ENCODE measurements at regions not wholly inside any gene's neighbourhood (a gene's known extent, or its start where the extent isn't known, plus 50 kb on each side); places are given as distances from the start of the nearest gene placed in this dataset.

GRCh38 chr3:103693831-103694230 is 1259.0 kb downstream of the ZPLD1 start:
- no peaks in the 10 kb centered on the region for H3F3A ChIP-seq (ENCODE audit: insufficient read depth, low read length, poor library complexity, severe bottlenecking)
- TF ChIP-seq CTCF (IDR thresholded peaks at IDR 0.05; ENCODE audit: poor library complexity, severe bottlenecking) (no peak), RAD21 (conservative IDR thresholded peaks at IDR 0.05) (no peak), MXI1 (conservative IDR thresholded peaks at IDR 0.05; ENCODE audit: poor library complexity, severe bottlenecking) (no peak), TAF1 (IDR thresholded peaks at IDR 0.05; ENCODE audit: low read depth) (no peak), REST (IDR thresholded peaks at IDR 0.05; ENCODE audit: borderline replicate concordance) (no peak), SMC3 (conservative IDR thresholded peaks at IDR 0.05; ENCODE audit: poor library complexity) (no peak), POLR2AphosphoS5 (IDR thresholded peaks at IDR 0.05) (no peak), EZH2 (IDR thresholded peaks at IDR 0.05; ENCODE audit: borderline replicate concordance, insufficient read depth, low read length, poor library complexity, severe bottlenecking) (no peak)
- no peak overlapping the region for H3K27ac ChIP-seq (ENCODE audit: low read length)

GRCh38 chr3:103698646-103699045 is 1263.8 kb downstream of the ZPLD1 start:
- Histone ChIP-seq H3K4me3 (ENCODE audit: low read length) (no peak overlapping the region), H3F3A (ENCODE audit: insufficient read depth, low read length, poor library complexity, severe bottlenecking) (no peaks in the 10 kb centered on the region)

More at GRCh38 chr3:103693831-103694230, 1259.0 kb downstream of the ZPLD1 start:
- no peaks in the 10 kb centered on the region for H3K79me2 ChIP-seq (replicated peaks; ENCODE audit: insufficient read depth, low read length)
- H4K20me1 ChIP-seq (ENCODE audit: insufficient read depth) = no peaks in the 10 kb centered on the region
- no peak overlapping the region for H3K9ac ChIP-seq (ENCODE audit: low read length)
- H3K9me2 ChIP-seq (ENCODE audit: insufficient read depth, low read length) = no peaks in the 10 kb centered on the region
- no peaks in the 10 kb centered on the region for H3K27me3 ChIP-seq (ENCODE audit: insufficient read depth, low read depth, low read length)
- no peaks in the 10 kb centered on the region for H3K36me3 ChIP-seq (ENCODE audit: insufficient read depth, low read length)
- no peak overlapping the region for H3K4me3 ChIP-seq (ENCODE audit: low read length)
- H2AFZ ChIP-seq (ENCODE audit: low read depth, low read length) = no peak overlapping the region
- no peaks in the 10 kb centered on the region for H3K9me3 ChIP-seq (ENCODE audit: low read length)
- H3K4me2 ChIP-seq (ENCODE audit: low read length) = no peak overlapping the region

More at GRCh38 chr3:103698646-103699045, 1263.8 kb downstream of the ZPLD1 start:
- H3K79me2 ChIP-seq (replicated peaks; ENCODE audit: insufficient read depth, low read length) = no peaks in the 10 kb centered on the region
- no peaks in the 10 kb centered on the region for H4K20me1 ChIP-seq (ENCODE audit: insufficient read depth)
- H3K9me2 ChIP-seq (ENCODE audit: insufficient read depth, low read length) = no peaks in the 10 kb centered on the region
- no peak overlapping the region for H3K9ac ChIP-seq (ENCODE audit: low read length)
- no peaks in the 10 kb centered on the region for H3K36me3 ChIP-seq (ENCODE audit: insufficient read depth, low read length)
- H3K27ac ChIP-seq (ENCODE audit: low read length) = no peak overlapping the region
- no peaks in the 10 kb centered on the region for H3K9me3 ChIP-seq (ENCODE audit: low read length)
- no peak overlapping the region for H2AFZ ChIP-seq (ENCODE audit: low read depth, low read length)
- no peak overlapping the region for H3K4me2 ChIP-seq (ENCODE audit: low read length)
- no peaks in the 10 kb centered on the region for H3K27me3 ChIP-seq (ENCODE audit: insufficient read depth, low read depth, low read length)
- TF ChIP-seq POLR2AphosphoS5 (IDR thresholded peaks at IDR 0.05) (no peak), EP300 (conservative IDR thresholded peaks at IDR 0.05; ENCODE audit: poor library complexity, severe bottlenecking) (no peak), TAF1 (IDR thresholded peaks at IDR 0.05; ENCODE audit: low read depth) (no peak), REST (IDR thresholded peaks at IDR 0.05; ENCODE audit: borderline replicate concordance) (no peak), RAD21 (conservative IDR thresholded peaks at IDR 0.05) (no peak), EZH2 (IDR thresholded peaks at IDR 0.05; ENCODE audit: borderline replicate concordance, insufficient read depth, low read length, poor library complexity, severe bottlenecking) (no peak), CTCF (IDR thresholded peaks at IDR 0.05; ENCODE audit: poor library complexity, severe bottlenecking) (no peak), MXI1 (conservative IDR thresholded peaks at IDR 0.05; ENCODE audit: poor library complexity, severe bottlenecking) (no peak), SMC3 (conservative IDR thresholded peaks at IDR 0.05; ENCODE audit: poor library complexity) (no peak)
